DND-41 (cell line): ENCODE measurements at regions not wholly inside any gene's neighbourhood (a gene's known extent, or its start where the extent isn't known, plus 50 kb on each side); places are given as distances from the start of the nearest gene placed in this dataset.
"Not testable (repeated sequence)": the region's sequence is repeated elsewhere in the genome, so short reads cannot be mapped to it uniquely, and the experiment has no call there.

Experiments used
- ATAC-seq: fragments of 200-7000 bp; cut with Tn5 transposase; 3 replicates; pipeline ENCODE4 v1.9.1; 2021; ENCODE audit warnings: low read depth; ENCODE audit not compliant: insufficient read depth
- DNase-seq: peaks from one replicate; pipeline ENCODE4 v3.0.0-alpha.2; 2020
- H2AFZ ChIP-seq: 2 replicates; pipeline ENCODE4 v1.6.0; 2012; ENCODE audit warnings: low read depth, low read length
- H3K27ac ChIP-seq: 2 replicates; pipeline ENCODE4 v1.5.1; 2012; ENCODE audit warnings: low read length, inconsistent platforms
- H3K27me3 ChIP-seq: fragments of 200-600 bp; sonication (generic); 2 replicates; pipeline ENCODE4 v1.6.0; 2012; ENCODE audit warnings: low read length, mild to moderate bottlenecking, inconsistent platforms; ENCODE audit not compliant: insufficient read depth, poor library complexity
- H3K36me3 ChIP-seq: 2 replicates; pipeline ENCODE4 v1.5.1; 2012; ENCODE audit warnings: low read length, inconsistent platforms; ENCODE audit not compliant: insufficient read depth
- H3K4me1 ChIP-seq: 2 replicates; pipeline ENCODE4 v1.5.1; 2012; ENCODE audit warnings: mild to moderate bottlenecking, low read length; ENCODE audit not compliant: insufficient read depth
- H3K4me2 ChIP-seq: 2 replicates; pipeline ENCODE4 v1.6.0; 2012; ENCODE audit warnings: mild to moderate bottlenecking, moderate library complexity, low read length, inconsistent platforms; ENCODE audit not compliant: insufficient read depth
- H3K4me3 ChIP-seq, 2 experiments: fragments of 200-600 bp in 1 of 2; shearing (Covaris generic) in 1 of 2; 2 replicates each; pipeline ENCODE4 v1.5.1; 2012 to 2016; ENCODE audit warnings: inconsistent platforms in 2 of 2, low read length in 2 of 2, mild to moderate bottlenecking in 2 of 2, low read depth in 1 of 2, moderate library complexity in 1 of 2
- H3K79me2 ChIP-seq: 2 replicates; pipeline ENCODE4 v1.6.0; 2012; ENCODE audit warnings: low read length, inconsistent platforms; ENCODE audit not compliant: insufficient read depth
- H3K9ac ChIP-seq: 2 replicates; pipeline ENCODE4 v1.6.0; 2012; ENCODE audit warnings: low read depth, mild to moderate bottlenecking, inconsistent platforms, low read length, moderate library complexity
- H3K9me3 ChIP-seq: 2 replicates; pipeline ENCODE4 v1.5.1; 2012; ENCODE audit warnings: low read length, moderate library complexity, mild to moderate bottlenecking, inconsistent platforms; ENCODE audit not compliant: insufficient read depth, severe bottlenecking
- H4K20me1 ChIP-seq: 2 replicates; pipeline ENCODE4 v1.6.0; 2012; ENCODE audit warnings: low read length; ENCODE audit not compliant: insufficient read depth
- CTCF ChIP-seq: IDR thresholded peaks from 2 replicates; pipeline ENCODE4 v1.5.1; 2012; ENCODE audit warnings: borderline replicate concordance, low read length, moderate library complexity, mild to moderate bottlenecking; ENCODE audit not compliant: poor library complexity, severe bottlenecking; ENCODE audit errors: extremely low read depth
- EZH2 ChIP-seq: IDR thresholded peaks from 3 replicates; pipeline ENCODE4 v1.6.1; 2012; ENCODE audit warnings: borderline replicate concordance, low read depth, mild to moderate bottlenecking, moderate library complexity, low read length, inconsistent platforms; ENCODE audit not compliant: severe bottlenecking

DNA sequence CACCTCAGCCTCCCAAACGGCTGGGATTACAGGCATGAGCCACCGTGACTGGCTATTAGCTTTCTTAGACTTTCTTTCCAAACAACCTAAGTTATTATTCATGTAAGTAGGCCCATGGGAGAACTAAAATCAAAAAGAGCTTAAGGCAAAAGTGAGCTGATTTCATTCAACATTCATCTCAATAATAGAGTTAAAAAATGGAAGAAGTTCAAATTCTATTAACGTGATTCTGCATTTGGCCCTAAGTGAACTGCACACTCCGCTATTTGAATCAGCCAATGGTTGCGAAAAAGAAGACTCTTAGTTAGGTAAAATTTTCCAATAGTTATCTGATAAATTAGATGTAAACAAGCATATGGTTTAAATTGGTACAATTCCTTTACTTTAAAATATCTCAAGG, 68.6 kb upstream of the WARS2 start:
- Histone ChIP-seq H3K27ac (no peak overlapping the region), H3K36me3 (no peaks in the 10 kb centered on the region), H3K4me1 (no peaks in the 10 kb centered on the region), H3K4me3 (no peak overlapping the region), H3K9me3 (no peaks in the 10 kb centered on the region), H4K20me1 (no peaks in the 10 kb centered on the region), H3K4me2 (no peak overlapping the region), H3K27me3 (no peaks in the 10 kb centered on the region), H3K9ac (no peak overlapping the region), H2AFZ (no peak overlapping the region), H3K79me2 (no peaks in the 10 kb centered on the region)
- DNase-seq, result no peak
- TF ChIP-seq CTCF (no peak), EZH2 (no peak)
- no peak for ATAC-seq

GRCh38 chr1:119209596-119210295, 69.3 kb upstream of the WARS2 start:
- Histone ChIP-seq H3K4me1 (no peaks in the 10 kb centered on the region), H3K9me3 (no peaks in the 10 kb centered on the region), H3K27ac (no peak overlapping the region), H3K9ac (no peak overlapping the region), H3K4me3 (no peak overlapping the region), H3K36me3 (no peaks in the 10 kb centered on the region), H3K27me3 (no peaks in the 10 kb centered on the region), H2AFZ (no peak overlapping the region), H3K4me2 (no peak overlapping the region), H4K20me1 (no peaks in the 10 kb centered on the region), H3K79me2 (no peaks in the 10 kb centered on the region)
- ATAC-seq (no peak), DNase-seq (no peak)
- TF ChIP-seq EZH2, result no peak
- no peak for TF ChIP-seq CTCF

DNA sequence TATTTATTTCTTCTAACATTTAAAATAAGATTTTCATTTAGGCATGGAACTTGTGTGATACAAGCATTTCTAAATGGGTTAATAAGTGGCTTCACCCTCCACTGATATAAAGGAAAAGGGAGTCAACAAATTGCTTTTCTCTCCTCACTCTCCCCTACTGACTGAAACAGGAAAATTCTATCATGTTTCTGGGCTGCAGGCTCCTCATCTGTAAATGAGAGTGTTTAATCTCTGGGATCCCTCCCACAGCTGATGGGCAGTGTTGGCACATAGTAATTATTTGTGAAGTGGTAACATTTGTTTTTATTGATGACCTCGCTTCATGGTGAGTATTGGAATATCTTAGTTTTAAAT, 69.8 kb upstream of the WARS2 start:
- no peaks in the 10 kb centered on the region for H3K9me3 ChIP-seq
- H3K36me3 ChIP-seq, result no peaks in the 10 kb centered on the region
- H3K27me3 ChIP-seq, result no peaks in the 10 kb centered on the region
- no peak overlapping the region for H3K27ac ChIP-seq
- no peaks in the 10 kb centered on the region for H3K4me1 ChIP-seq
- TF ChIP-seq EZH2, result no peak
- no peak for TF ChIP-seq CTCF
- H3K4me3 ChIP-seq, result no peak overlapping the region
- no peaks in the 10 kb centered on the region for H4K20me1 ChIP-seq
- H3K79me2 ChIP-seq, result no peaks in the 10 kb centered on the region
- DNase-seq (no peak), ATAC-seq (no peak)
- H3K4me2 ChIP-seq, result no peak overlapping the region
- H2AFZ ChIP-seq, result no peak overlapping the region
- no peak overlapping the region for H3K9ac ChIP-seq

DNA sequence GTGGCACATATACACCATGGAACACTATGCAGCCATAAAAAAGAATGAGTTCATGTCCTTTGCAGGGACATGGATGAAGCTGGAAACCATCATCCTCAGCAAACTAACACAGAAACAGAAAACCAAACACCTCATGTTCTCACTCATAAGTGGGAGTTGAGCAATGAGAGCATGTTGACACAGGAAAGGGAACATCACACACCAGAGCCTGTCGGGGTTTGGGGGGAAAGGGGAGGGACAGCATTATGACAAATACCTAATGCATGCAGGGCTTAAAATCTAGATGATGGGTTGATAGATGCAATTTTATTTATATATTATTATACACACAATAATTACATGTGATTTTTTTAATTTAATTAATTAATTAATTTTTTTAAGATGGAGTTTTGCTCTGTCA, 72.8 kb upstream of the WARS2 start:
- not testable (repeated sequence) for H3K4me1 ChIP-seq

DNA sequence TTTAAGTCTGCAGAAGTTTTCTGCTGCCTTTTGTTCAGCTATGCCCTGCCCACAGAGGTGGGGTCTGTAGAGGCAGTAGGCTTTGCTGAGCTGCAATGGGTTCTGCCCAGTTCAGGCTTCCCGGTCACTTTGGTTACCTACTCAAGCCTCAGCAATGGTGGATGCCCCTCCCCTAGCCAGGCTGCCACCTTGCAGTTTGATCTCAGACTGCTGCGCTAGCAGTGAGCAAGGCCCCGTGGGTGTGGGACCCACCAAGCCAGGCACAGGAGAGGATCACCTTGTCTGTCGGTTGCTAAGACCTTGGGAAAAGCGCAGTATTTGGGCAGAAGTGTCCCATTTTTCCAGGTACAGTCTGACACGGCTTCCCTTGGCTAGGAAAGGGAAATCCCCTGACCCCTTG, 74.5 kb upstream of the WARS2 start:
- H3K27ac ChIP-seq, H3K9ac ChIP-seq, ATAC-seq, H3K36me3 ChIP-seq, H3K4me2 ChIP-seq, H2AFZ ChIP-seq, H3K4me1 ChIP-seq, H3K4me3 ChIP-seq, H3K9me3 ChIP-seq, DNase-seq, H3K79me2 ChIP-seq, H3K27me3 ChIP-seq, H4K20me1 ChIP-seq: not testable (repeated sequence)

More for the DNA sequence above, 72.8 kb upstream of the WARS2 start:
- ATAC-seq, H3K4me3 ChIP-seq, H3K79me2 ChIP-seq, DNase-seq, H4K20me1 ChIP-seq, H3K9me3 ChIP-seq, H3K27ac ChIP-seq, H2AFZ ChIP-seq, H3K9ac ChIP-seq, H3K4me2 ChIP-seq, H3K36me3 ChIP-seq, H3K27me3 ChIP-seq: not testable (repeated sequence)
